Lung (tissue), 11 donors: ENCODE measurements at regions not wholly inside any gene's neighbourhood (a gene's known extent, or its start where the extent isn't known, plus 50 kb on each side); places are given as distances from the start of the nearest gene placed in this dataset.

Source experiments
- ATAC-seq: fragments of 200-7000 bp; cut with Tn5 transposase; one replicate; pipeline ENCODE4 v1.9.1; 2020; ENCODE audit warnings: moderate number of reproducible peaks; ENCODE audit not compliant: insufficient read depth, low FRiP score
- DNase-seq, 3 donors: peaks; one replicate each; pipeline ENCODE4 v3.0.0-alpha.2; 2013 to 2017
- H3K27ac ChIP-seq, 2 donors: one replicate each; pipeline ENCODE4 v1.5.1; 2013; ENCODE audit warnings: mild to moderate bottlenecking in 2 of 2, moderate library complexity in 2 of 2, control low read depth in 1 of 2, inconsistent platforms in 1 of 2, low read depth in 1 of 2, low read length in 1 of 2
- H3K27me3 ChIP-seq, 3 donors: one replicate each; pipeline ENCODE4 v1.5.1; 2013; ENCODE audit warnings: low read length in 2 of 3; ENCODE audit not compliant: control insufficient read depth in 3 of 3, insufficient read depth in 3 of 3
- H3K36me3 ChIP-seq, 4 donors: one replicate each; pipeline ENCODE4 v1.5.1; 2013; ENCODE audit warnings: low read length in 4 of 4, mild to moderate bottlenecking in 1 of 4, moderate library complexity in 1 of 4; ENCODE audit not compliant: control insufficient read depth in 4 of 4, insufficient read depth in 4 of 4
- H3K4me1 ChIP-seq, 5 donors: one replicate each; pipeline ENCODE4 v1.5.1; 2013; ENCODE audit warnings: low read length in 5 of 5, mild to moderate bottlenecking in 2 of 5, moderate library complexity in 1 of 5; ENCODE audit not compliant: control insufficient read depth in 5 of 5, insufficient read depth in 5 of 5
- H3K4me3 ChIP-seq: one replicate; pipeline ENCODE4 v1.5.1; 2013; ENCODE audit warnings: mild to moderate bottlenecking, control low read depth, moderate library complexity
- H3K9ac ChIP-seq, 2 donors: one replicate each; pipeline ENCODE4 v1.5.1; 2013; ENCODE audit warnings: low read length in 2 of 2, control low read depth in 1 of 2; ENCODE audit not compliant: insufficient read depth in 1 of 2
- H3K9me3 ChIP-seq, 4 donors: one replicate each; pipeline ENCODE4 v1.5.1; 2013; ENCODE audit warnings: low read length in 3 of 4, mild to moderate bottlenecking in 1 of 4, moderate library complexity in 1 of 4; ENCODE audit not compliant: control insufficient read depth in 4 of 4, insufficient read depth in 3 of 4
- CTCF ChIP-seq: IDR thresholded peaks from 2 replicates; pipeline ENCODE4 v1.5.1; 2012; ENCODE audit warnings: mild to moderate bottlenecking; ENCODE audit errors: control extremely low read depth, extremely low read depth
- WGBS, 2 donors: extraction: QIAGEN DNeasy Blood & Tissue Kit; methylation state at CpG; one replicate each; pipeline ENCODE4 v1.1.7; 2013; 5-methylcytosine and 5-hydroxymethylcytosine counted together
- donor health status: control.
- donor health status: control.
- donor health status: Bipolar disorder and iron deficiency.
- donor health status: healthy.
- donor health status: DM: yes; HTN: yes; CAD: no.

- ATAC-seq (no peak), DNase-seq (peak; percentile 51 to 88 (median 87))
- no peak for TF ChIP-seq CTCF
- Histone ChIP-seq H3K27ac (no peak overlapping the region), H3K4me1 (peaks cover 3 to 47% (median 14%) of the 10 kb centered on the region in 5 donors), H3K36me3 (no peaks in the 10 kb centered on the region), H3K9ac (no peak overlapping the region), H3K27me3 (no peaks in the 10 kb centered on the region), H3K4me3 (no peak overlapping the region), H3K9me3 (peaks cover 0 to 3% (median 0%) of the 10 kb centered on the region in 4 donors)
These were observed 51.2 kb upstream of the DAPL1 start for GRCh38 chr2:158743879-158744278.

- no peak overlapping the region for H3K4me3 ChIP-seq
- peaks cover 3 to 47% (median 14%) of the 10 kb centered on the region in 5 donors for H3K4me1 ChIP-seq
- 52 to 53% methylated on average over 16 of the region's 16 CpGs for WGBS, 2 donors
- no peaks in the 10 kb centered on the region for H3K36me3 ChIP-seq
- H3K27ac ChIP-seq: no peak overlapping the region
- H3K9me3 ChIP-seq: peaks cover 0 to 3% (median 0%) of the 10 kb centered on the region in 4 donors
- no peak overlapping the region for H3K9ac ChIP-seq
- DNase-seq (peak; percentile 65 to 85 (median 78)), ATAC-seq (peak; percentile 51)
- peak; percentile 14 for TF ChIP-seq CTCF
- no peaks in the 10 kb centered on the region for H3K27me3 ChIP-seq
These were observed 49.9 kb upstream of the DAPL1 start for GRCh38 chr2:158745067-158745865.
